A549 (cell line): ENCODE measurements at regions not wholly inside any gene's neighbourhood (a gene's known extent, or its start where the extent isn't known, plus 50 kb on each side); places are given as distances from the start of the nearest gene placed in this dataset.

Source experiments
- ATAC-seq, 2 experiments: fragments of 200-7000 bp in 1 of 2; fragments of >200 bp in 1 of 2; cut with Nextera tagmentation in 1 of 2; cut with Tn5 transposase in 1 of 2; 3 replicates each; pipeline versions ENCODE4 v1.8.0 to v1.9.1; 2018 to 2020; ENCODE audit warnings: mild to moderate bottlenecking in 1 of 2, moderate library complexity in 1 of 2
- CTCF ChIA-PET: fragments of 300-600 bp; sonication (Branson Sonifier 250); formaldehyde crosslinking; extraction: SDS; loops from one replicate; lab custom pipeline; 2021; ENCODE audit warnings: antibody characterized with exemption, inconsistent platforms; lab: Yijun Ruan, JAX
- POLR2A ChIA-PET: fragments of 350-600 bp; formaldehyde crosslinking; extraction: SDS; loops from one replicate; lab custom pipeline; 2021; ENCODE audit warnings: antibody characterized with exemption, inconsistent platforms; lab: Yijun Ruan, JAX
- DNase-seq, 2 experiments: peaks; one replicate each; pipeline versions ENCODE4 v3.0.0 to v3.0.0-alpha.2; 2011 to 2016; ENCODE audit warnings: low read depth in 1 of 2, low spot score in 1 of 2
- FAIRE-seq: peaks from 2 replicates; lab custom pipeline; 2011; peaks lifted over from hg19 to GRCh38; lab: Jason Lieb, UNC
- H3K27ac ChIP-seq, 2 experiments: fragments of >200 bp; sonication (Bioruptor Twin); formaldehyde crosslinking; 3 replicates each; pipeline ENCODE4 v1.5.1; 2016 to 2017
- H3K4me1 ChIP-seq: fragments of >200 bp; sonication (Bioruptor Twin); formaldehyde crosslinking; 3 replicates; pipeline ENCODE4 v1.6.1; 2016
- H3K4me2 ChIP-seq: fragments of >200 bp; sonication (Bioruptor Twin); formaldehyde crosslinking; 3 replicates; pipeline ENCODE4 v1.6.1; 2016
- H3K4me3 ChIP-seq: fragments of >200 bp; sonication (Bioruptor Twin); formaldehyde crosslinking; 3 replicates; pipeline ENCODE4 v1.5.1; 2016
- H3K9me3 ChIP-seq: fragments of >200 bp; sonication (Bioruptor Twin); formaldehyde crosslinking; 3 replicates; pipeline ENCODE4 v1.6.1; 2016
- BHLHE40 ChIP-seq: IDR thresholded peaks from 2 replicates; pipeline ENCODE4 v1.6.1; 2012; ENCODE audit warnings: low read depth, low read length, inconsistent platforms
- EHF ChIP-seq: fragments of 250-450 bp; sonication (Bioruptor Pico); IDR thresholded peaks from 2 replicates; pipeline ENCODE4 v1.5.0; 2020; ENCODE audit warnings: mild to moderate bottlenecking
- FOSL2 ChIP-seq, 2 experiments: fragments of 450-650 bp in 1 of 2; fragments of >200 bp in 1 of 2; sonication (Bioruptor Twin) in 1 of 2; formaldehyde crosslinking; IDR thresholded peaks; 2 replicates each; pipeline versions ENCODE4 v1.5.0 to v1.6.1; 2016 to 2020; ENCODE audit warnings: mild to moderate bottlenecking in 1 of 2, moderate library complexity in 1 of 2
- GATA3 ChIP-seq: IDR thresholded peaks from 2 replicates; pipeline ENCODE4 v1.6.1; 2012; ENCODE audit warnings: borderline replicate concordance
- HOXB13 ChIP-seq: fragments of 250-450 bp; sonication (Bioruptor Pico); IDR thresholded peaks from 2 replicates; pipeline ENCODE4 v1.5.0; 2020; ENCODE audit warnings: low read depth, mild to moderate bottlenecking, moderate library complexity
- JUN ChIP-seq, 2 experiments: fragments of >200 bp; sonication (Bioruptor Twin); formaldehyde crosslinking; IDR thresholded peaks; 2 replicates in 1 of 2; 3 replicates in 1 of 2; pipeline ENCODE4 v1.6.1; 2016 to 2017
- NPAS2 ChIP-seq: fragments of 250-450 bp; sonication (Bioruptor Pico); IDR thresholded peaks from 2 replicates; pipeline ENCODE4 v1.8.0; 2022; ENCODE audit warnings: mild to moderate bottlenecking, moderate library complexity, borderline replicate concordance
- NR3C1 ChIP-seq: fragments of >200 bp; sonication (Bioruptor Twin); formaldehyde crosslinking; IDR thresholded peaks from 3 replicates; pipeline ENCODE4 v1.6.1; 2017
- POLR2A ChIP-seq: IDR thresholded peaks from 2 replicates; pipeline ENCODE4 v1.6.1; 2012; ENCODE audit warnings: mild to moderate bottlenecking, low read length
- POLR2AphosphoS2 ChIP-seq: conservative IDR thresholded peaks from 2 replicates; pipeline ENCODE4 v1.6.1; 2012; ENCODE audit warnings: low read length, improper control_type of control experiment, inconsistent platforms
- RAD21 ChIP-seq, 2 experiments: fragments of >200 bp in 1 of 2; sonication (Bioruptor Twin) in 1 of 2; formaldehyde crosslinking in 1 of 2; IDR thresholded peaks in 1 of 2; conservative IDR thresholded peaks in 1 of 2; 2 replicates in 1 of 2; 3 replicates in 1 of 2; pipeline ENCODE4 v1.6.1; 2012 to 2018; ENCODE audit warnings: inconsistent platforms in 1 of 2
- RARB ChIP-seq: fragments of 250-450 bp; sonication (Bioruptor Pico); IDR thresholded peaks from 2 replicates; pipeline ENCODE4 v1.8.0; 2021; ENCODE audit warnings: mild to moderate bottlenecking, moderate library complexity
- RCOR1 ChIP-seq: fragments of 150-350 bp; IDR thresholded peaks from 2 replicates; pipeline ENCODE4 v1.6.1; 2014; ENCODE audit warnings: antibody characterized with exemption, low read length, low read depth
- RFX5 ChIP-seq: fragments of 450-650 bp; IDR thresholded peaks from 2 replicates; pipeline ENCODE4 v1.7.1; 2014; ENCODE audit warnings: antibody characterized with exemption, mild to moderate bottlenecking, moderate library complexity
- SMC3 ChIP-seq: fragments of >200 bp; sonication (Bioruptor Twin); formaldehyde crosslinking; IDR thresholded peaks from 3 replicates; pipeline ENCODE4 v1.6.1; 2018; ENCODE audit warnings: inconsistent platforms
- SREBF2 ChIP-seq: fragments of 450-650 bp; IDR thresholded peaks from 2 replicates; pipeline ENCODE4 v1.6.1; 2014; ENCODE audit warnings: mild to moderate bottlenecking, moderate library complexity
- TP53 ChIP-seq: fragments of 250-450 bp; sonication (Bioruptor Pico); IDR thresholded peaks from 2 replicates; pipeline ENCODE4 v1.5.0; 2021; ENCODE audit warnings: mild to moderate bottlenecking, moderate library complexity
- ZNF302 ChIP-seq: fragments of 250-450 bp; sonication (Bioruptor Pico); IDR thresholded peaks from 2 replicates; pipeline ENCODE4 v1.9.0; 2021; ENCODE audit warnings: inconsistent platforms, mild to moderate bottlenecking, moderate library complexity
- WGBS: methylation state at CpG from one replicate; pipeline ENCODE4 v1.1.6; 2017; ENCODE audit errors: missing lambda C conversion rate; 5-methylcytosine and 5-hydroxymethylcytosine counted together
- TF ChIP-seq, protein P1 (sequence below): IDR thresholded peaks from 2 replicates; pipeline ENCODE4 v1.6.1; 2012
- TF ChIP-seq, protein P2 (sequence below): IDR thresholded peaks from 2 replicates; pipeline ENCODE4 v1.6.1; 2012
- TF ChIP-seq, protein P3 (sequence below): fragments of 250-450 bp; sonication (Bioruptor Pico); IDR thresholded peaks from 2 replicates; pipeline ENCODE4 v1.5.0; 2020; ENCODE audit warnings: low read depth, mild to moderate bottlenecking, moderate library complexity
- TF ChIP-seq, protein P4 (sequence below): fragments of 200-600 bp; sonication (generic); IDR thresholded peaks from 2 replicates; pipeline ENCODE4 v1.6.1; 2016; ENCODE audit warnings: antibody characterized with exemption, mild to moderate bottlenecking, moderate library complexity
- TF ChIP-seq, protein P5 (sequence below): fragments of >200 bp; sonication (Bioruptor Twin); formaldehyde crosslinking; IDR thresholded peaks from 2 replicates; pipeline ENCODE4 v1.6.1; 2016

DNA sequence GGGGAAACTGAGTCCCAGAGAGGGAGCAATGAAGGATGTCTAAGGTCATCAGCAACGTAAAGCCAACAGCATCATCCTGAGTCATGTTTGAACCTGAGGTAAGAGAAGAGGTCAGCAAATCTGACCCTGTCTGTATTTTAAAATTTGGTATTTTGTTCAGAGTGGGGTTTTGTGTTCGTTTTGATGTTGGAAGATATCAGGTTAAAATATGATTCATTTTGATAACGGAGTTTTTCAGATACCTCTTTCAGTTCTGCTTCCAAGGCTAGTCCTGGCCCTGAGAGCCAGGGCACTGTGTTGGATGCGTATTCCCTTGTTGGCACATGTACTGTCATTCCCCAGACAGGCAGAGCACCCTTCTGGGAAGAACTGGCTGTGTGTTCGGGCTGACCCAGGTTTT, 291.0 kb downstream of the NSG2 start:
- DNase-seq: no peak
- TF ChIP-seq BHLHE40: no peak
- TF ChIP-seq, protein P1, sequence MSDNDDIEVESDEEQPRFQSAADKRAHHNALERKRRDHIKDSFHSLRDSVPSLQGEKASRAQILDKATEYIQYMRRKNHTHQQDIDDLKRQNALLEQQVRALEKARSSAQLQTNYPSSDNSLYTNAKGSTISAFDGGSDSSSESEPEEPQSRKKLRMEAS: no peak
- TF ChIP-seq GATA3: no peak
- TF ChIP-seq SREBF2: no peak
- TF ChIP-seq, protein P2, sequence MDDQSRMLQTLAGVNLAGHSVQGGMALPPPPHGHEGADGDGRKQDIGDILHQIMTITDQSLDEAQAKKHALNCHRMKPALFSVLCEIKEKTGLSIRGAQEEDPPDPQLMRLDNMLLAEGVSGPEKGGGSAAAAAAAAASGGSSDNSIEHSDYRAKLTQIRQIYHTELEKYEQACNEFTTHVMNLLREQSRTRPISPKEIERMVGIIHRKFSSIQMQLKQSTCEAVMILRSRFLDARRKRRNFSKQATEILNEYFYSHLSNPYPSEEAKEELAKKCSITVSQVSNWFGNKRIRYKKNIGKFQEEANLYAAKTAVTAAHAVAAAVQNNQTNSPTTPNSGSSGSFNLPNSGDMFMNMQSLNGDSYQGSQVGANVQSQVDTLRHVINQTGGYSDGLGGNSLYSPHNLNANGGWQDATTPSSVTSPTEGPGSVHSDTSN: no peak
- TF ChIP-seq RFX5: no peak
- TF ChIP-seq NR3C1: no peak
- no peak for TF ChIP-seq HOXB13
- no peak for TF ChIP-seq TP53 (CRISPR knock-in tag)
- TF ChIP-seq RARB (CRISPR knock-in tag): no peak
- no peak for TF ChIP-seq POLR2AphosphoS2
- TF ChIP-seq, protein P3, sequence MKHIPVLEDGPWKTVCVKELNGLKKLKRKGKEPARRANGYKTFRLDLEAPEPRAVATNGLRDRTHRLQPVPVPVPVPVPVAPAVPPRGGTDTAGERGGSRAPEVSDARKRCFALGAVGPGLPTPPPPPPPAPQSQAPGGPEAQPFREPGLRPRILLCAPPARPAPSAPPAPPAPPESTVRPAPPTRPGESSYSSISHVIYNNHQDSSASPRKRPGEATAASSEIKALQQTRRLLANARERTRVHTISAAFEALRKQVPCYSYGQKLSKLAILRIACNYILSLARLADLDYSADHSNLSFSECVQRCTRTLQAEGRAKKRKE (CRISPR knock-in tag): no peak
- TF ChIP-seq POLR2A: no peak
- no peak for TF ChIP-seq ZNF302 (CRISPR knock-in tag)
- TF ChIP-seq RAD21 (conservative IDR thresholded peaks at IDR 0.05 in 1 of 2, IDR thresholded peaks at IDR 0.05 in 1 of 2): no peak
- TF ChIP-seq, protein P4, sequence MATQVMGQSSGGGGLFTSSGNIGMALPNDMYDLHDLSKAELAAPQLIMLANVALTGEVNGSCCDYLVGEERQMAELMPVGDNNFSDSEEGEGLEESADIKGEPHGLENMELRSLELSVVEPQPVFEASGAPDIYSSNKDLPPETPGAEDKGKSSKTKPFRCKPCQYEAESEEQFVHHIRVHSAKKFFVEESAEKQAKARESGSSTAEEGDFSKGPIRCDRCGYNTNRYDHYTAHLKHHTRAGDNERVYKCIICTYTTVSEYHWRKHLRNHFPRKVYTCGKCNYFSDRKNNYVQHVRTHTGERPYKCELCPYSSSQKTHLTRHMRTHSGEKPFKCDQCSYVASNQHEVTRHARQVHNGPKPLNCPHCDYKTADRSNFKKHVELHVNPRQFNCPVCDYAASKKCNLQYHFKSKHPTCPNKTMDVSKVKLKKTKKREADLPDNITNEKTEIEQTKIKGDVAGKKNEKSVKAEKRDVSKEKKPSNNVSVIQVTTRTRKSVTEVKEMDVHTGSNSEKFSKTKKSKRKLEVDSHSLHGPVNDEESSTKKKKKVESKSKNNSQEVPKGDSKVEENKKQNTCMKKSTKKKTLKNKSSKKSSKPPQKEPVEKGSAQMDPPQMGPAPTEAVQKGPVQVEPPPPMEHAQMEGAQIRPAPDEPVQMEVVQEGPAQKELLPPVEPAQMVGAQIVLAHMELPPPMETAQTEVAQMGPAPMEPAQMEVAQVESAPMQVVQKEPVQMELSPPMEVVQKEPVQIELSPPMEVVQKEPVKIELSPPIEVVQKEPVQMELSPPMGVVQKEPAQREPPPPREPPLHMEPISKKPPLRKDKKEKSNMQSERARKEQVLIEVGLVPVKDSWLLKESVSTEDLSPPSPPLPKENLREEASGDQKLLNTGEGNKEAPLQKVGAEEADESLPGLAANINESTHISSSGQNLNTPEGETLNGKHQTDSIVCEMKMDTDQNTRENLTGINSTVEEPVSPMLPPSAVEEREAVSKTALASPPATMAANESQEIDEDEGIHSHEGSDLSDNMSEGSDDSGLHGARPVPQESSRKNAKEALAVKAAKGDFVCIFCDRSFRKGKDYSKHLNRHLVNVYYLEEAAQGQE: no peak
- no peak for TF ChIP-seq JUN (IDR thresholded peaks at IDR 0.05)
- TF ChIP-seq NPAS2 (CRISPR knock-in tag): no peak
- Histone ChIP-seq H3K4me3 (no peak overlapping the region), H3K4me1 (no peaks in the 10 kb centered on the region), H3K4me2 (no peak overlapping the region), H3K27ac (no peak overlapping the region), H3K9me3 (no peaks in the 10 kb centered on the region; the same call in 2 of the 3 replicates)
- no peak for FAIRE-seq
- ChIA-PET POLR2A (no interaction called here), CTCF (interaction anchor here (2.3 kb wide), 1 partner anchor 9 kb away, joined by 9 read pairs; no protein-coding TSS in a partner anchor)
- 36% methylated on average over 5 of the region's 5 CpGs for WGBS
- no peak for ATAC-seq

DNA sequence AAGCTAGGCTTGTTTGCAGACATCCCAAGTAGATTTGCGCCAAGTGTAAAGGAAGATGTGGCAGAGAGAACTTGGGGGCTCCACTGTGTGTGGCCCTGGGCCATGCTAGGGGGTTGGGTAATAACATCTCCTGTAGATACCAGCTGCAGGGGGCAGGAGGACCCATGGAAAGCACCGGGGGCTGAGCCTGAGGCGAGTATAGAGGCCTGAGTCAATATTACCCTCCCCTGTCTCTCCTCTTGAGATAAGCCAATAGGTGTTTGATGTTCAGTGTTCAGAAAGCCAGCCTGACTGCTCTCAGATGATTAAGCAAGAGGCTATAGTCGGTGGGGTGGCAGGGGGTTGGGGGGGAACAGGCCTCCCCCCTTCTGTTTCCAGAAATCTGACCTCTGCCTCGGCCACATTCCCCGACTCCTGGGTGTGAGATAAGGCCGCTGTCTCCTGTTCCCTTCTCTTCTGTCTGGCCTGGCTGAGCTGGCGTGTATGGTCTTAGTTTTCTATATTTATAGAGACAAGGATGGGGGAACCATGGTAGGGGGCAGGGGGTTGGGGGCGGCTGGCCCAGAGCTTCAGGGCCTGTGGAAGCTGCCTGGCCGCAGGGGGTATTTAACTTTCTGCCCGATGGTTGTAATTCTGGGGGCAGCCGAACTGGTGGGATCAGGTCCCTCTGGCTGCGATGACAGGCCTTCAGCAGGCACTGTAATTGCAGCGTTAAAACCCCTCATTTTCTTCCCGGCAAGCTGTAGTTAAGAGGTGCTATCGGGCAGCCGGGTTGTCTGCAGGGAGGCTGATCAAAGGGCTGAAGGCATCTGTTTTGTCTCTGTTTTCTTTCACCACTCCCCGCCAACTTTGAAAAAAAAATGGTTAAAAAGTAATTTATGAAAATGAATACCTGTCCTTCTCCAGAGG, 292.0 kb downstream of the NSG2 start:
- H3K27ac ChIP-seq: no peak overlapping the region
- ATAC-seq (no peak), FAIRE-seq (no peak), DNase-seq (no peak)
- POLR2A ChIA-PET: no interaction called here
- TF ChIP-seq SMC3 (no peak), FOSL2 (IDR thresholded peaks at IDR 0.05) (no peak), FOSL2 (CRISPR knock-in tag; IDR thresholded peaks at IDR 0.05) (no peak), ZNF302 (CRISPR knock-in tag) (no peak), NR3C1 (no peak), EHF (CRISPR knock-in tag) (no peak), BHLHE40 (no peak), RCOR1 (no peak), POLR2AphosphoS2 (no peak), SREBF2 (no peak)
- TF ChIP-seq, protein P5, sequence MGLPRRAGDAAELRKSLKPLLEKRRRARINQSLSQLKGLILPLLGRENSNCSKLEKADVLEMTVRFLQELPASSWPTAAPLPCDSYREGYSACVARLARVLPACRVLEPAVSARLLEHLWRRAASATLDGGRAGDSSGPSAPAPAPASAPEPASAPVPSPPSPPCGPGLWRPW: no peak
- H3K4me3 ChIP-seq: no peak overlapping the region
- H3K4me2 ChIP-seq: no peak overlapping the region
- CTCF ChIA-PET: interaction anchor here (2.3 to 5.7 kb wide), 2 partner anchors 9 to 65 kb away, joined by 5 to 52 read pairs; no protein-coding TSS in a partner anchor
- 60% methylated on average over 18 of the region's 18 CpGs for WGBS
- H3K9me3 ChIP-seq: no peaks in the 10 kb centered on the region; the same call in 2 of the 3 replicates
- H3K4me1 ChIP-seq: no peaks in the 10 kb centered on the region
